ENCODE measurements at regions not wholly inside any gene's neighbourhood (a gene's known extent, or its start where the extent isn't known, plus 50 kb on each side); places are given as distances from the start of the nearest gene placed in this dataset.

GRCh38 chr18:43931439-43931838 lies 654.1 kb upstream of the SYT4 start:
- H2AFZ ChIP-seq (ENCODE audit: insufficient read depth, low read depth, low read length, poor library complexity, severe bottlenecking): no peak overlapping the region
- no CpG with 5 or more reads among the region's 3 CpGs for WGBS (ENCODE audit: insufficient coverage)
- H3K27ac ChIP-seq (ENCODE audit: low read length in 2 of 2): no peak overlapping the region
- no peak for DNase-seq
- Mint-ChIP-seq H3K27ac (no peak overlapping the region), H3K9me3 (ENCODE audit: insufficient read depth) (no peaks in the 10 kb centered on the region), H3K4me1 (no peaks in the 10 kb centered on the region), H3K4me3 (no peak overlapping the region), H3K27me3 (no peaks in the 10 kb centered on the region)
- TF ChIP-seq EZH2 (IDR thresholded peaks at IDR 0.05; ENCODE audit: borderline replicate concordance, insufficient read depth, low read depth, low read length, poor library complexity, severe bottlenecking): no peak
- TF ChIP-seq CTCF (IDR thresholded peaks at IDR 0.05): no peak
- no peaks in the 10 kb centered on the region for H3K27me3 ChIP-seq (replicated peaks in 1 of 4; ENCODE audit: control extremely low read depth in 1 of 4, control insufficient read depth in 3 of 4, insufficient read depth in 4 of 4, low read length in 3 of 4)
- H3K79me2 ChIP-seq (ENCODE audit: control insufficient read depth, insufficient read depth, low read length): no peaks in the 10 kb centered on the region
- ChIA-PET CTCF (no interaction called here), POLR2A (no interaction called here)
- H3K36me3 ChIP-seq (replicated peaks in 1 of 2; ENCODE audit: control extremely low read depth in 1 of 2, control insufficient read depth in 1 of 2, extremely low read depth in 1 of 2, insufficient read depth in 2 of 2, low read length in 1 of 2): no peaks in the 10 kb centered on the region
- H3K4me2 ChIP-seq (replicated peaks; ENCODE audit: low read depth, low read length, poor library complexity, severe bottlenecking): no peak overlapping the region
- H4K20me1 ChIP-seq (ENCODE audit: control insufficient read depth, insufficient read depth, low read length, poor library complexity, severe bottlenecking): no peaks in the 10 kb centered on the region
- ATAC-seq (ENCODE audit: low read depth): no peak
- H3K9ac ChIP-seq (ENCODE audit: low read length): no peak overlapping the region
- intact Hi-C loops (cut with micrococcal nuclease): no loop called here
- no peaks in the 10 kb centered on the region for H3K9me3 ChIP-seq (ENCODE audit: control extremely low read depth in 1 of 3, control insufficient read depth in 2 of 3, insufficient read depth in 1 of 3, low read length in 2 of 3)
- no peak overlapping the region for H3K4me3 ChIP-seq (ENCODE audit: control extremely low read depth in 1 of 5, extremely low read depth in 1 of 5, insufficient read depth in 1 of 5, low read depth in 2 of 5, low read length in 4 of 5)
- H3K4me1 ChIP-seq (ENCODE audit: control insufficient read depth in 2 of 2, insufficient read depth in 2 of 2, low read length in 2 of 2): no peaks in the 10 kb centered on the region

DNA sequence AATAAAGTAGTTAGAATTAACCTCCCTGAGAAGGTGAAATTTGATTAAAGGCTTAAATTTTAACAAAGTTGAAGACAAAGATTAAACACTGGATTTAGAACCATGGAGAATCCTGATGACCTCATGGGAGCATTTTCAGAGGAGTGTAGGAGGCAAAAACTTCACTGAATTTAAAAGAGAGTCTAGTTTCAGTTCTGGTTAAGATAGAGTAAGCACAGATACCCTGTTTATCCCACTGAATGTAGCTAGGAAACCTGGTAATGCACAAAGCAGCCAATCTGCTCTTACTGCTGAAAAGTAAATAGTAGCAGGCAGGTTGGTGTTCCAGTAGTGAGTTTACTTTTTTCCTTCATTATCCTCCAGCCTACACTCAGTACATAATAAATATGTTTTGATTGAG lies 654.9 kb upstream of the SYT4 start:
- CTCF ChIA-PET: no interaction called here
- intact Hi-C loops (cut with micrococcal nuclease): no loop called here

More for the DNA sequence above, 654.9 kb upstream of the SYT4 start:
- Histone ChIP-seq H3K9me3 (ENCODE audit: control extremely low read depth in 1 of 3, control insufficient read depth in 2 of 3, insufficient read depth in 1 of 3, low read length in 2 of 3) (no peaks in the 10 kb centered on the region), H3K36me3 (replicated peaks in 1 of 2; ENCODE audit: control extremely low read depth in 1 of 2, control insufficient read depth in 1 of 2, extremely low read depth in 1 of 2, insufficient read depth in 2 of 2, low read length in 1 of 2) (no peaks in the 10 kb centered on the region), H3K27ac (ENCODE audit: low read length in 2 of 2) (no peak overlapping the region), H3K79me2 (ENCODE audit: control insufficient read depth, insufficient read depth, low read length) (no peaks in the 10 kb centered on the region), H3K4me2 (replicated peaks; ENCODE audit: low read depth, low read length, poor library complexity, severe bottlenecking) (no peak overlapping the region), H2AFZ (ENCODE audit: insufficient read depth, low read depth, low read length, poor library complexity, severe bottlenecking) (no peak overlapping the region), H4K20me1 (ENCODE audit: control insufficient read depth, insufficient read depth, low read length, poor library complexity, severe bottlenecking) (no peaks in the 10 kb centered on the region), H3K4me3 (ENCODE audit: control extremely low read depth in 1 of 5, extremely low read depth in 1 of 5, insufficient read depth in 1 of 5, low read depth in 2 of 5, low read length in 4 of 5) (no peak overlapping the region), H3K4me1 (ENCODE audit: control insufficient read depth in 2 of 2, insufficient read depth in 2 of 2, low read length in 2 of 2) (no peaks in the 10 kb centered on the region), H3K27me3 (replicated peaks in 1 of 4; ENCODE audit: control extremely low read depth in 1 of 4, control insufficient read depth in 3 of 4, insufficient read depth in 4 of 4, low read length in 3 of 4) (no peaks in the 10 kb centered on the region), H3K9ac (ENCODE audit: low read length) (no peak overlapping the region)
- DNase-seq (no peak), ATAC-seq (ENCODE audit: low read depth) (no peak)
- H3K9me3 Mint-ChIP-seq (ENCODE audit: insufficient read depth): no peaks in the 10 kb centered on the region
- no peaks in the 10 kb centered on the region for H3K4me1 Mint-ChIP-seq
- POLR2A ChIA-PET: no interaction called here
- no peak overlapping the region for H3K4me3 Mint-ChIP-seq
- H3K27ac Mint-ChIP-seq: no peak overlapping the region
- TF ChIP-seq CTCF (IDR thresholded peaks at IDR 0.05): no peak
- TF ChIP-seq EZH2 (IDR thresholded peaks at IDR 0.05; ENCODE audit: borderline replicate concordance, insufficient read depth, low read depth, low read length, poor library complexity, severe bottlenecking): no peak
- no peaks in the 10 kb centered on the region for H3K27me3 Mint-ChIP-seq

All from B cell (primary cell).